Small intestine (tissue), 7 donors: ENCODE measurements at regions not wholly inside any gene's neighbourhood (a gene's known extent, or its start where the extent isn't known, plus 50 kb on each side); places are given as distances from the start of the nearest gene placed in this dataset.
A peak's percentile ranks its signal among the peaks of the same experiment; 100 is the strongest.

Experiments
- DNase-seq, 2 donors: peaks; one replicate each; pipeline versions ENCODE4 v3.0.0 to v3.0.0-alpha.2; 2013
- FAIRE-seq: peaks from 2 replicates; lab custom pipeline; 2012; peaks lifted over from hg19 to GRCh38; lab: Jason Lieb, UNC
- H3K27ac ChIP-seq, 3 donors: one replicate each; pipeline ENCODE4 v1.5.1; 2013; ENCODE audit warnings: low read length in 2 of 3, mild to moderate bottlenecking in 2 of 3, control low read depth in 1 of 3, inconsistent platforms in 1 of 3, low read depth in 1 of 3, moderate library complexity in 1 of 3
- H3K27me3 ChIP-seq, 3 donors: one replicate each; pipeline ENCODE4 v1.6.1; 2013; ENCODE audit warnings: low read length in 3 of 3, inconsistent platforms in 1 of 3; ENCODE audit not compliant: control insufficient read depth in 3 of 3, insufficient read depth in 3 of 3
- H3K36me3 ChIP-seq, 3 donors: one replicate each; pipeline ENCODE4 v1.6.1; 2013; ENCODE audit warnings: low read length in 3 of 3, inconsistent platforms in 1 of 3, low read depth in 1 of 3, mild to moderate bottlenecking in 1 of 3, moderate library complexity in 1 of 3; ENCODE audit not compliant: control insufficient read depth in 3 of 3, insufficient read depth in 2 of 3
- H3K4me1 ChIP-seq, 3 donors: one replicate each; pipeline ENCODE4 v1.6.1; 2013; ENCODE audit warnings: low read length in 2 of 3, inconsistent platforms in 1 of 3, low read depth in 1 of 3, mild to moderate bottlenecking in 1 of 3, moderate library complexity in 1 of 3; ENCODE audit not compliant: control insufficient read depth in 3 of 3, insufficient read depth in 2 of 3
- H3K4me3 ChIP-seq, 3 donors: one replicate each; pipeline ENCODE4 v1.5.1; 2013; ENCODE audit warnings: low read length in 3 of 3, control low read depth in 1 of 3, inconsistent platforms in 1 of 3, low read depth in 1 of 3, mild to moderate bottlenecking in 1 of 3, moderate library complexity in 1 of 3
- H3K9me3 ChIP-seq, 2 donors: one replicate each; pipeline ENCODE4 v1.6.1; 2013; ENCODE audit warnings: low read depth in 1 of 2, low read length in 1 of 2; ENCODE audit not compliant: control insufficient read depth in 2 of 2, insufficient read depth in 1 of 2
- WGBS, 3 donors: extraction: QIAGEN DNeasy Blood & Tissue Kit; methylation state at CpG; one replicate each; pipeline ENCODE4 v1.1.7; 2013; 5-methylcytosine and 5-hydroxymethylcytosine counted together
- donor health status: healthy with polysubstance abuse.
- donor health status: control.
- donor health status: control.
- donor health status: Bipolar disorder and iron deficiency.
- donor health status: healthy.

- FAIRE-seq: no peak
- Histone ChIP-seq H3K4me1 (no peaks in the 10 kb centered on the region), H3K36me3 (no peaks in the 10 kb centered on the region), H3K4me3 (no peak overlapping the region), H3K27me3 (no peaks in the 10 kb centered on the region), H3K9me3 (no peaks in the 10 kb centered on the region), H3K27ac (no peak overlapping the region)
- 67 to 81% (median 80%) methylated on average over 11 of the region's 11 CpGs for WGBS, 3 donors
- no peak for DNase-seq
Observed at GRCh38 chr9:106684940-106685695, 177.8 kb upstream of the ZNF462 start.

- DNase-seq (no peak), FAIRE-seq (no peak)
- H3K4me3 ChIP-seq: no peak overlapping the region
- H3K36me3 ChIP-seq: no peaks in the 10 kb centered on the region
- H3K4me1 ChIP-seq: no peaks in the 10 kb centered on the region
- 75 to 92% (median 87%) methylated on average over 3 of the region's 3 CpGs for whole genome bisulfite sequencing, 3 donors
- H3K27ac ChIP-seq: no peak overlapping the region
- H3K9me3 ChIP-seq: no peaks in the 10 kb centered on the region
- no peaks in the 10 kb centered on the region for H3K27me3 ChIP-seq
Observed at GRCh38 chr9:106689089-106689488, 173.9 kb upstream of the ZNF462 start.

GRCh38 chr9:106691627-106692026 is 171.3 kb upstream of the ZNF462 start:
- no peak overlapping the region for H3K4me3 ChIP-seq
- H3K4me1 ChIP-seq: no peaks in the 10 kb centered on the region
- H3K36me3 ChIP-seq: no peaks in the 10 kb centered on the region
- H3K9me3 ChIP-seq: no peaks in the 10 kb centered on the region
- WGBS, 3 donors: 83 to 85% (median 84%) methylated on average over 6 of the region's 6 CpGs
- no peaks in the 10 kb centered on the region for H3K27me3 ChIP-seq
- DNase-seq (no peak), FAIRE-seq (no peak)
- no peak overlapping the region for H3K27ac ChIP-seq

GRCh38 chr9:106693558-106693957 is 169.4 kb upstream of the ZNF462 start:
- H3K27ac ChIP-seq: no peak overlapping the region
- DNase-seq (no peak), FAIRE-seq (no peak)
- no peak overlapping the region for H3K4me3 ChIP-seq
- 41 to 61% (median 47%) methylated on average over 5 of the region's 5 CpGs for WGBS, 3 donors
- H3K9me3 ChIP-seq: no peaks in the 10 kb centered on the region
- no peaks in the 10 kb centered on the region for H3K27me3 ChIP-seq
- H3K4me1 ChIP-seq: no peaks in the 10 kb centered on the region
- no peaks in the 10 kb centered on the region for H3K36me3 ChIP-seq

GRCh38 chr9:106696804-106697203 is 166.2 kb upstream of the ZNF462 start:
- FAIRE-seq (no peak), DNase-seq (no peak)
- Histone ChIP-seq H3K27ac (no peak overlapping the region), H3K4me3 (no peak overlapping the region), H3K4me1 (no peaks in the 10 kb centered on the region), H3K27me3 (no peaks in the 10 kb centered on the region), H3K36me3 (no peaks in the 10 kb centered on the region), H3K9me3 (no peaks in the 10 kb centered on the region)
- WGBS, 3 donors: 77 to 87% (median 82%) methylated on average over 4 of the region's 4 CpGs

- 63 to 90% (median 84%) methylated on average over 8 of the region's 8 CpGs for WGBS, 3 donors
- FAIRE-seq (no peak), DNase-seq (no peak)
- Histone ChIP-seq H3K9me3 (no peaks in the 10 kb centered on the region), H3K4me1 (no peaks in the 10 kb centered on the region), H3K27me3 (no peaks in the 10 kb centered on the region), H3K27ac (no peak overlapping the region), H3K36me3 (no peaks in the 10 kb centered on the region), H3K4me3 (no peak overlapping the region)
Observed at GRCh38 chr9:106697390-106697749, 165.6 kb upstream of the ZNF462 start.

GRCh38 chr9:106697750-106698502 is 165.0 kb upstream of the ZNF462 start:
- Histone ChIP-seq H3K27ac (no peak overlapping the region), H3K4me1 (no peaks in the 10 kb centered on the region), H3K36me3 (no peaks in the 10 kb centered on the region), H3K4me3 (peak overlapping the region in 1 of 3 donors; percentile 0), H3K9me3 (no peaks in the 10 kb centered on the region), H3K27me3 (no peaks in the 10 kb centered on the region)
- 57 to 63% (median 61%) methylated on average over 16 of the region's 16 CpGs for WGBS, 3 donors
- DNase-seq: peak; percentile 18 to 21
- no peak for FAIRE-seq

- no peak overlapping the region for H3K4me3 ChIP-seq
- H3K9me3 ChIP-seq: no peaks in the 10 kb centered on the region
- DNase-seq: no peak
- FAIRE-seq: no peak
- H3K27me3 ChIP-seq: no peaks in the 10 kb centered on the region
- H3K36me3 ChIP-seq: no peaks in the 10 kb centered on the region
- no peaks in the 10 kb centered on the region for H3K4me1 ChIP-seq
- H3K27ac ChIP-seq: no peak overlapping the region
Observed at GRCh38 chr9:106700676-106701075, 162.3 kb upstream of the ZNF462 start.
